Neural cell (in vitro differentiated cells): ENCODE measurements at regions not wholly inside any gene's neighbourhood (a gene's known extent, or its start where the extent isn't known, plus 50 kb on each side); places are given as distances from the start of the nearest gene placed in this dataset.

Source experiments
- H2AFZ ChIP-seq: fragments of 200-600, 300-800 bp; sonication (generic), shearing (Covaris generic); 2 replicates; pipeline ENCODE4 v1.6.0; 2014; ENCODE audit warnings: low read depth, mild to moderate bottlenecking, antibody characterized with exemption, low read length, moderate library complexity
- H3F3A ChIP-seq: fragments of 200-600 bp; shearing (Covaris generic); 2 replicates; pipeline ENCODE4 v1.6.1; 2016; ENCODE audit warnings: mild to moderate bottlenecking, moderate library complexity, mixed read lengths, antibody characterized with exemption, low read length; ENCODE audit not compliant: insufficient read depth, poor library complexity, severe bottlenecking
- H3K27ac ChIP-seq: fragments of 200-600, 300-800 bp; sonication (generic), shearing (Covaris generic); 2 replicates; pipeline ENCODE4 v1.5.1; 2014; ENCODE audit warnings: mild to moderate bottlenecking, low read length, moderate library complexity
- H3K27me3 ChIP-seq: fragments of 300-800, 200-600 bp; sonication (generic), shearing (Covaris generic); 2 replicates; pipeline ENCODE4 v1.6.0; 2014; ENCODE audit warnings: mild to moderate bottlenecking, low read depth, low read length, moderate library complexity; ENCODE audit not compliant: insufficient read depth
- H3K36me3 ChIP-seq: fragments of 300-800, 200-600 bp; sonication (generic), shearing (Covaris generic); 2 replicates; pipeline ENCODE4 v1.5.1; 2014; ENCODE audit warnings: mild to moderate bottlenecking, antibody characterized with exemption, low read length, moderate library complexity; ENCODE audit not compliant: insufficient read depth
- H3K4me2 ChIP-seq: fragments of 300-800, 200-600 bp; sonication (generic), shearing (Covaris generic); 2 replicates; pipeline ENCODE4 v1.6.0; 2014; ENCODE audit warnings: mild to moderate bottlenecking, low read length
- H3K4me3 ChIP-seq: fragments of 300-800, 200-600 bp; sonication (generic), shearing (Covaris generic); 2 replicates; pipeline ENCODE4 v1.5.1; 2014; ENCODE audit warnings: mild to moderate bottlenecking, low read length, moderate library complexity
- H3K79me2 ChIP-seq: fragments of 200-600 bp; shearing (Covaris generic); replicated peaks from 2 replicates; pipeline ENCODE4 v1.6.0; 2014; ENCODE audit warnings: mild to moderate bottlenecking, low read length, moderate library complexity; ENCODE audit not compliant: insufficient read depth
- H3K9ac ChIP-seq: fragments of 300-800, 200-600 bp; sonication (generic), shearing (Covaris generic); 2 replicates; pipeline ENCODE4 v1.6.1; 2016; ENCODE audit warnings: mild to moderate bottlenecking, low read length, mixed read lengths
- H3K9me2 ChIP-seq: fragments of 200-600 bp; shearing (Covaris generic); 2 replicates; pipeline ENCODE4 v1.6.1; 2016; ENCODE audit warnings: mild to moderate bottlenecking, low read length, mixed read lengths; ENCODE audit not compliant: insufficient read depth
- H3K9me3 ChIP-seq: fragments of 200-600, 300-800 bp; sonication (generic), shearing (Covaris generic); 2 replicates; pipeline ENCODE4 v1.6.1; 2016; ENCODE audit warnings: mild to moderate bottlenecking, mixed run types, low read length, moderate library complexity, mixed read lengths
- H4K20me1 ChIP-seq: fragments of 200-600 bp; shearing (Covaris generic); 2 replicates; pipeline ENCODE4 v1.6.1; 2016; ENCODE audit warnings: mild to moderate bottlenecking, mixed run types; ENCODE audit not compliant: insufficient read depth
- CTCF ChIP-seq: fragments of 450-650 bp; IDR thresholded peaks from 2 replicates; pipeline ENCODE4 v1.5.1; 2014; ENCODE audit warnings: antibody characterized with exemption, mild to moderate bottlenecking, moderate library complexity; ENCODE audit not compliant: poor library complexity, severe bottlenecking
- EP300 ChIP-seq: fragments of 450-650 bp; conservative IDR thresholded peaks from 2 replicates; pipeline ENCODE4 v1.6.1; 2014; ENCODE audit warnings: antibody characterized with exemption, mild to moderate bottlenecking, moderate library complexity; ENCODE audit not compliant: poor library complexity, severe bottlenecking
- EZH2 ChIP-seq: fragments of 200-600, 300-800 bp; shearing (Covaris generic), sonication (generic); IDR thresholded peaks from 2 replicates; pipeline ENCODE4 v1.6.1; 2014; ENCODE audit warnings: antibody characterized with exemption, low read length, borderline replicate concordance, mild to moderate bottlenecking; ENCODE audit not compliant: insufficient read depth, poor library complexity, severe bottlenecking
- MXI1 ChIP-seq: fragments of 450-650 bp; conservative IDR thresholded peaks from 2 replicates; pipeline ENCODE4 v1.6.1; 2014; ENCODE audit warnings: antibody characterized with exemption, mild to moderate bottlenecking; ENCODE audit not compliant: poor library complexity, severe bottlenecking
- POLR2AphosphoS5 ChIP-seq: IDR thresholded peaks from 2 replicates; pipeline ENCODE4 v1.6.1; 2012
- RAD21 ChIP-seq: fragments of 450-650 bp; conservative IDR thresholded peaks from 2 replicates; pipeline ENCODE4 v1.6.1; 2014; ENCODE audit warnings: antibody characterized with exemption, mild to moderate bottlenecking, moderate library complexity
- REST ChIP-seq: IDR thresholded peaks from 2 replicates; pipeline ENCODE4 v1.6.1; 2012; ENCODE audit warnings: borderline replicate concordance
- SMC3 ChIP-seq: fragments of 450-650 bp; conservative IDR thresholded peaks from 2 replicates; pipeline ENCODE4 v1.6.1; 2014; ENCODE audit warnings: antibody characterized with exemption, mild to moderate bottlenecking, moderate library complexity; ENCODE audit not compliant: poor library complexity
- TAF1 ChIP-seq: IDR thresholded peaks from 2 replicates; pipeline ENCODE4 v1.6.1; 2012; ENCODE audit warnings: low read depth

GRCh38 chr1:82042306-82043060 is 241.7 kb downstream of the ADGRL2 start:
- Histone ChIP-seq H3K9me3 (no peaks in the 10 kb centered on the region), H4K20me1 (no peaks in the 10 kb centered on the region), H3K27me3 (no peaks in the 10 kb centered on the region), H3K4me3 (no peak overlapping the region), H3K36me3 (no peaks in the 10 kb centered on the region), H2AFZ (no peak overlapping the region), H3K27ac (no peak overlapping the region), H3F3A (no peaks in the 10 kb centered on the region), H3K4me2 (no peak overlapping the region), H3K79me2 (no peaks in the 10 kb centered on the region), H3K9me2 (no peaks in the 10 kb centered on the region), H3K9ac (no peak overlapping the region)
- TF ChIP-seq RAD21 (no peak), TAF1 (no peak), SMC3 (no peak), MXI1 (no peak), CTCF (no peak), EZH2 (no peak), EP300 (no peak), REST (no peak), POLR2AphosphoS5 (no peak)
